ENCODE measurements at regions not wholly inside any gene's neighbourhood (a gene's known extent, or its start where the extent isn't known, plus 50 kb on each side); places are given as distances from the start of the nearest gene placed in this dataset.

DNA sequence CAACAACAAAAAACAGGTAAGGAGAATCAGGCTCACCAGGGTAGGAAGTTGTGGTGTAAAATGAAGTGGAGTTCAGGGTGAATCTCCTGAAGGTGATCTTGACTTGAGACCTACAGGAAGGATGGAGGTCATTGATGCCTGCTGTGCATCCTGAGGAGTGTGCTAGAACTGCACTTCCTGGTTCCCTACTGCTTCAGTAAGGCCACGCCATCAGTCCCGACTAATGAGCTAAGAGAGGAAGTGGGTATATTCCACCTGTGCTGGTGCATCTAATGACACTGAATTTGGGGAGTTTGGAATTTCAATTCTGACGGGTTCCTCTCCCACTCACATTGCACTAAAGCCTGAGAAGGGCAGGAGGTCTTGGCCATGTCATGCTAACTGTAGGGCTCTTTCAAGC, 349.3 kb upstream of the SLC14A2 start:
- DNase-seq (ENCODE audit: low read depth in 2 of 2), result no peak

DNA sequence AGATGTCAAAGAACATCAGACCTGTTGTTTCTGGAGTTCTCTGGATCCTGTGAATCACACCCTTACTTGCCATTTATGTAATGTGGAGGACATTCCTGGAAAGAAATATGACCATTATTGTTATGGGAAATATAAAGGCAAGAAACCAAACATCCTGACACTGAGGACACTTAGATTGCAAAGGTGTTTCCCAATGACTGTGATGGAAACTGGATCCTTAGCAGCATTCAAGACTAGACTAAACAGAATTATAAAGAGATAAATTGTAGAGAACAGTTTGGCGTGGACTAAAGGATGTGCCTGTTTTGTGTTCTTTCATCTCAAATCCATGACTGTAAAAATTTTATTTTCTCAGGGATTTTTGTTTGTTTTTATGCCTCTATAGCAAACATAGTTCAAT, 347.7 kb upstream of the SLC14A2 start:
- DNase-seq (ENCODE audit: low read depth in 2 of 2), result no peak

DNA sequence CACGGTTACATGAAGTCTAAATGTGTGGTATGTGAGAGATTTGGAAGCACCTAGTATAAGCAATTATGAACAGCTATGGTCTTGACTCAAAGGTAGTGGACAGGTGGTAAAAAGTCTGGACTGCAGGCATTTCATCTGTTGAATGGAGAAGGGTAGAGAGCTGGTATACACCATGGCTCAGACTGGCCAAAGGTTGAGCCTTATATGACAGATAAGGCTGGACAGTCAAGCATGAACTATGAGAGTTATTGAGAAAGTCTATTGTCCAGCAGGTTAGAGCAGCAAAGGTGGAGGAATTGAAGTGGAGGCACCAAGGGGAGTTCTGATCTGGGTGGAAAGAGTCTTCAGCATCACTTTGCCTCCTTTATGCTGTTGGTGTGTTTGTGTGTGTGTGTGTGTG, 346.7 kb upstream of the SLC14A2 start:
- no peak for DNase-seq (ENCODE audit: low read depth in 2 of 2)

DNA sequence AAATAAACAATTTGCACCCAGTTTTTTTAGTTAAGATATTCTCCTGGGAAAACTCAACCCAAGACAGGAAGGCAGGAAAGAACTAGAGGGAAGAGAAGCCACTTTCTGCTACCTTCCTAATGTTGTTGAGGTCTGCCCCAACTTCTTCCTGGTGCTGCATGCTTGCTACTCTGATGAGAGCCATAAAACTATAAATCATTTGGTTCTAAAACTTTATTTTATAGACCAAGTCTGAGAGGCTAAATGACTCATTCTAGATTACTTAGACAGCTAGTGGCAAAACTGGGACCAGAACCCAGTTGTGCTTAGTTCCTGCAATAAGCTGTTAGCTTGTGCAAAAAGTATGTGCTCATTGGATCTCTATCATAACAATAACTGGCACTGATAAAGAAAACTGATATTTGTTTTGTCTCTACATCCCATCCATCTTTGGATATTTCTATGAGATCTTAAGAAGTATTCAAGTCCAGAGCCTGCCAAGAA, 344.9 kb upstream of the SLC14A2 start:
- no peak for DNase-seq (ENCODE audit: low read depth in 2 of 2)

DNA sequence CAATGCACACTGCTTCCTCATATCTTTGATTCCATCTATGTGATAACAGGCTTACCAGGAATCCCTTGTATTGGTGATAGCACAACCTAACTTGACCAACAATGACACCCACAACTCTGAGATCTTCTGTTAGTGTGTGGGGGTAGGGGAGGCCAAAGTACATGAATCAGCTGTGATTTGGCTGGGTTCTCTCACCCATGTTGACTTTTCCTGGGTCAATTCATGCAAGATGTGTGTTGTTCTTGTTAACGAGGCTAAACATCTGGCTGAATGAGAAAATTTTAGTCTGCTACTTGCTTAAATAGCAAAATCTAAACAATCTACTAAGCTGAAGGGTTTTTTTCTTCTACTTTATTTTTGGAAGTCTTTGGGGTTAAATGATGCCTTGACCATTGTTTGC, 341.2 kb upstream of the SLC14A2 start:
- no peak for DNase-seq (ENCODE audit: low read depth in 2 of 2)

DNA sequence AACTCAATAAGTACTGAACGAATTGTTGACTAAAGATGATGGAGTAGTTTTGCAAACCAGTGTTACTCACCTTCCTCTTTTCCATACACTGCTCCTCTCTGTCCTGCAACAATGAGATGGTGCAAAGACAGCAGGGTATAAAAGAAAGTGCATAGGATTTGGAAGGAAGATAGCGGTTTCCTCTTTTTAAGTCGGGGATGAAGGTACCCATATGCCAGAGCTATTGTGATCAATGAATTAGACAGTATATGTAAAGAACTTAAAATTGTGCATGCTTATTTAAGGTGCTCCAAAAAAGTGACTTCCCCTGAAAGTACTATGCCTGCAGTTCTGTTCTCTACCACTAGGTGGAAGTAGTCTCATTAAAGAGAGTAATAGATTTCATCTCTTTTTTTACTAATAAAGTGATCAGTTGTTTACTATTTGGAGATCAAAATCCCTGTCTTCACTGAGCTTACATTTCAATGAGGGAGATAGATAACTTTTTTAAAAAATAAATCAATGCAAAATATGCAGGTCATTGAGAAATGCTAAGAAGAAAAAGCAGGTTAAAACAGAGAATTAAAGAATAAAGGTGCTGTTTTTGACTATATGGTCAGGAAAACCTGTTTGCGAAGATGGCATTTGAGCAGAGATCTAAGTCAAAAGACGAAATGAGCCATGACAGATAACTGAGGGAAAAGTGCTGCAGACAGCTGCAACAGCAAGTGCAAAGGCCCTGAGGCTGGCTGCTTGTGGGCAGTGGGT, 339.7 kb upstream of the SLC14A2 start:
- DNase-seq (ENCODE audit: low read depth in 2 of 2), result no peak

DNA sequence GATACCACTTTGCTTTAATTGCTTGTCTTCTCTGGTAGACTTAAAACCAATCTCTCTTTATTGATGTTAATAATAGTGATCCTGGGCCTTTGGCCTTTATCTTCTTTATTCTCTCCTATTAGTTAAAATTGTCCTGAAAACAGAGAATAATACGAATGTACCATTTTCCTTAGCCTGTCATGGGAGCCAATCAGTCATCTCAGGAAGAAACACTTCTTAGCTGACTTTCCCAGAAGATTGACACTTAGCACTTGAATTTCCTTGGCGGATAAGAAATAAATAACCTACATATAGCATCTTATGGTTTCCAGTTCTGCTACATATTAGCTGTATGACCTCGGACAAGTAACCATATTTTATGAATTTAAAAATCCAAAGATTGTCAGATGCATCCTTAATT, 338.4 kb upstream of the SLC14A2 start:
- DNase-seq (ENCODE audit: low read depth in 2 of 2), result no peak

DNA sequence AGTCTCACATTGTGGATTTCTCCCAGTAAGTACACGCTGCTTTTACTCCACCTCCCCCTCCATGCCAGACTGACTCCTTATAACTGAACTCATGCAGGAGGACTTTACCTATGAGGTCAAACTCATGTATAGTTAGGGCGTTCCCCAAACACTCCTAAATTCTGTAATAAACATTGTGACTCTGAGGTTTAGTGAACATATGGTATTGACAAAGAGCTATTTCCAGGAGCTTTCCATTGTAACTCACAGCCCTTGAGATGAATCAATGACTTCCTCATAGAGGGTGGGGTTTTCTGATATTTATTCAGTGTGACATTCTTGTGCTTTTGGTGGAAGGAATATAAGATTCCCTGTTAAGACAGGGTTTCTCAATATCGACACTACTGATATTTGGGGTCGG, 337.4 kb upstream of the SLC14A2 start:
- no peak for DNase-seq (ENCODE audit: low read depth in 2 of 2)

DNA sequence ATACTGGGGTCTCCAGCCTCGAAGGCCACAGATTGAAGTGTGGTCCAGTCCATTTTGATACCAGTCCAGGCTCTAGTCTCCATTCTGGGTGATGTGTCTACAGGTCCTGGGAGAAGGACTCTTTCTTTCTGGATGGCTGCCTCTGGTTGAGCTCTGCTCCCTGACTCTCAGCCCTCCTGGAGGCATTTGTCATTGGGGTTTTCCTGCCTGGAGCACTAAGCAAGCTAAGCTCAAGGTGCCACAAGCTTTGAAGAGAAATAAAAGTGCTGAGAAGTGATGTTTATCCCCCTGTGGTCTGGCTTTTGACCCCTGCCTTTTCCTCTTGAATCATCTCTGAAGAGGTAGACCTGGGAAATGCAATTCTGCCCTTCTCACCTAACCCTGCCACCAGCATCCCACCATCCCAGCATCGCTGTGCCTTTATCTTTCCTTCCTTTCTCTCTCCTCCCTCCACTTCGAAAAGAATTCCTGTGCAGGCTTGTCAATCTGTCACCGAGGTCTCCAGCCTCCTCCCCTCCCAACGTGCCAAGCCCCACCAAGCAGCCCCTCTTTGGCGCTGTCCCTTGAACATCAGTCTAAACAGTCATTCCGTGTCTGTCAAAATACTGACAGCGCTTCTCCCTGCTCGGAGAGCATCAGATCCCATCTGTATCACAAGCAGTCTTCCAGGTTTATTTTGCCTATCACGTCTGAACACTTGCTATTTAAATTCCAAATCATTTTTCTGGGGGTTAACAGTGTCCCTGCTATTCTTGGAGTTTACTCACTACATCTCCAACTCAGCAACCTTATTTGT, 334.6 kb upstream of the SLC14A2 start:
- DNase-seq (ENCODE audit: low read depth in 2 of 2), result no peak

DNA sequence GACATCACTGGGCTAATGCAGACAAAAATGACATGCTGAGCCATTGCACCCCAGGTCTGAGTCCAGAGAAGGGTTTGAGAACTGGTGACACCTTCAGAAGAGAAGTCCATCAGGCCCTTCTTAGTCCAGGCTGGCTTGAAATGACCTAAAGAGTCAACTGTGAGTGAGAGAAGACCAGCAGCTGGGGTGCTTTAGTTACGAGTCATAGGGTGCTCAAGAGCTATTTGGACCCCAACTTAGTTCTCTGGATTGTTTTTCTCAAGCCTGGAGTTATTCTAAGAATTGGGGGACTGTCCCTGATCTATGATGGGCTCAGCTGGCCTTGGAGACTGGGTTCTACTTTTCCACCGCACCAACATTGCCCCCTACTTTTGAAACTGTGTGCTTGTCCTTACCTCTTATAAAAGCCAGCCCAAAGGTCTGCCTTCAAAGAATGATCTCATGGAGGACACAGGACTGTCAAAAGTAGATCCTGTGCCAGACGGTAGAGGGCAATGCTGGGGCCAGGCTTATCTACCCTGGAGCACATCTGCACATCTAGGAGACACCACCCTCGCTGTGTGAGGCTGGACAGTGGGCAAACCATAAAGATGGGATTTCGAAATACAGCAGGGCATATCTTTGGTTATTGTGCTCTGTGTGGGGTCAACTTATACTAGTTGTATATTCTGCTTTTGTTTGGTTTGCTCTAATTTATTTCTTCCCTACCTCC, 333.0 kb upstream of the SLC14A2 start:
- no peak for DNase-seq (ENCODE audit: low read depth in 2 of 2)

DNA sequence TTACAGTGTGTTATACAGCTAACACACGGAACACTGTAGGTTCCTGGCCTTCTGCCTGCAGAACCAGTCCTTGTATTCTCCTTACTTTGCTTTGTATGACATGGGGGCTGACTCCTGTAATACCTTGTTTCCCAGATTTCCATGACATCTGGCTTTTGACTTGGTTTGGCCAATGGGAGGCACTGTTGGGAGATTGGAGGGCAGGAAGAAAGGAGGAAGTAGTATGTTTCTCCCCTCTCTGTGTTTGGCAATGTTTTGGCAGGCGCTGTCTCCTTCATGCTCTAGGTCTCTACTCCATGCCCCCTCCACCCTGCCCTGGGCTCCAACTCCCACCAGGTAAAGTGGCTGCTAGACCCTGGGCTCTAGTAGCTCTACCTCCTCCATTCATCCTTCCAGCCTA, 331.1 kb upstream of the SLC14A2 start:
- DNase-seq (ENCODE audit: low read depth in 2 of 2), result no peak

DNA sequence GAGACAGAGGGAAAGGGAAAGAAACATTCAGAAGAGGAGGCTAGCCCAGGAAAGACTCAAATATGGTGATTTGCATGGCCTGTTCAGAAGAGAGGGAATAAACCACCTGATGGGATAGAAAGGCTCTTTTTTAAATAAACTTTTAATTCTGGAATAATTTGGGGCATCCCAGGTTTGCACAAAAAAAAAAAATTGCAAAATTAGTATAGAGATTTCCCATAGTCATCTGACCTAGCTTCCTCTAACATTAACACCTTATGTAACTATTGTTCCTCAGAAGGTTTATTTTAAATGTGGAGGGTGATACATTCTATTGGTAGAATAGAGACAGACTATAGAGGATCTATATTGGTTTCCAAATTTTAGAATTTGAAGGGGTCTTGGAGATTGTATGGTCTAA, 330.4 kb upstream of the SLC14A2 start:
- DNase-seq (ENCODE audit: low read depth in 2 of 2), result no peak

DNA sequence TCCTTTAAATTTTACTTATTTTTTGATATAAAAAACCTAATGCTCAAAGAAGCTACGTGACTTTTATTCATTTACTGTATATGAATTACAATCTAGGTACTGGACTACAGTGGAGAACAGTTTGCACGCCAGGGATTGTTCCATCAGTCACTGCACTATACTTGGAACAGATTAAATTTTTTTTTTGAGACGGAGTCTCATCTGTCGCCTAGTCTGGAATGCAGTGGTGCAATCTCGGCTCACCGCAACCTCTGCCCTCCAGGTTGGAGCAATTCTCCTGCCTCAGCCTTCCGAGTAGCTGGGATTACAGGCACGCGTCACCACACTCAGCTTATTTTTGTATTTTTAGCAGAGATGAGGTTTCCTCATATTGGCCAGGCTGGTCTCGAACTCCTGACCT, 330.0 kb upstream of the SLC14A2 start:
- DNase-seq (ENCODE audit: low read depth in 2 of 2), result no peak

DNA sequence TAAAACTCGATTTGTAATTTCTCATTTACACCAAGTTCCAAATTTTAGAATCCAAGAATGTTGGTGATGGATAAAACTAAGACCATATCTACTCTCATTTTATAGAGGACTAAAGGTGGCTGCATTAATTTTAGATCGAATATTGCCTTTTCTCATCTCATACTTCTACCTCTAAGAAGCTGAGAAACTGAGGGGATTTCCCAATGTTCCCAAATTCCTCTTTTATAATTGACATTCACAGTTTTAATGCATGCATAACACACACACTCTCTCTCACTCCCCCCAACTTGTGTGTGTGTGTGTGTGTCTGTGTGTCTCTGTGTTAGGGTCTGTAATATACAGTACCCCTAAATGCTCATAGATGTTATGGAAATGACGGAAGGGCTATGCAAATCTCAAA, 328.8 kb upstream of the SLC14A2 start:
- no peak for DNase-seq (ENCODE audit: low read depth in 2 of 2)

DNA sequence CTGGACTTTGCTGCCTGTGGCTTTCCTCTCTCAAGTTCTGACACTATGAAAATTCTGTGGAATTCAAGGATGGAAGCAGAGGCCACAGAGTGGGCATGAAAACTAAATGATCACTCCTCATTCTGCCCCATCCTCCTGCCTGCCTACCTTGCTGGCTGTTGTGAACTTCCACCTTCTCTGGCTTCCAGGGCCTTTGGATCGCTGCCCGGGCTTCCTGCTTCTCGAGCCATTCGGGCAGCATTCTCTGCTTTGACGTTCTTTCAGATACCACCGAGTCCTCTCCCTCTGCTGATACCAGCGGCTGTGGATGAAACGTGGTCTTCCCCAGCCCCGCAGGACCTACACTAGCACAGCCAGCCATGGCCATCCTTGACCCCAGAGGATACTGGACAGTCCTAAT, 327.7 kb upstream of the SLC14A2 start:
- DNase-seq (ENCODE audit: low read depth in 2 of 2), result no peak

DNA sequence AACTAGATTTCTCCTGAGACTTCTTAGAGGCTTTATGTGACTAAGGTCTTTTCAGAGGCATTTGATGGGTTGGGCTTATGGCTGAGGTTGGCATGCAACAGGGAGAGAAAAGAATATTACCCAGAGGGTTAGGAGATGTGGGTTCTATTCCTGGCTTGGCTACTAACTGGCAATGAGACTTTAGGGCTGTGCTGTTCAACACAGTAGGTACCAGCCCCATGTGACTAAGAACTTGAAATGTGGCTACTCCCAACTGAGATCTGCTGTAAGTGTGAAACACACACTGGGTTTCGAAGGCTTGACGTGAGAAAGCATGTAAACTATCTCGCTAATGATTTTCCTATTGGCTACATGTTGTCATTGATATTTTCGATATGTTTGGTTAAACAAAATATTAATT, 324.9 kb upstream of the SLC14A2 start:
- DNase-seq (ENCODE audit: low read depth in 2 of 2), result no peak

DNA sequence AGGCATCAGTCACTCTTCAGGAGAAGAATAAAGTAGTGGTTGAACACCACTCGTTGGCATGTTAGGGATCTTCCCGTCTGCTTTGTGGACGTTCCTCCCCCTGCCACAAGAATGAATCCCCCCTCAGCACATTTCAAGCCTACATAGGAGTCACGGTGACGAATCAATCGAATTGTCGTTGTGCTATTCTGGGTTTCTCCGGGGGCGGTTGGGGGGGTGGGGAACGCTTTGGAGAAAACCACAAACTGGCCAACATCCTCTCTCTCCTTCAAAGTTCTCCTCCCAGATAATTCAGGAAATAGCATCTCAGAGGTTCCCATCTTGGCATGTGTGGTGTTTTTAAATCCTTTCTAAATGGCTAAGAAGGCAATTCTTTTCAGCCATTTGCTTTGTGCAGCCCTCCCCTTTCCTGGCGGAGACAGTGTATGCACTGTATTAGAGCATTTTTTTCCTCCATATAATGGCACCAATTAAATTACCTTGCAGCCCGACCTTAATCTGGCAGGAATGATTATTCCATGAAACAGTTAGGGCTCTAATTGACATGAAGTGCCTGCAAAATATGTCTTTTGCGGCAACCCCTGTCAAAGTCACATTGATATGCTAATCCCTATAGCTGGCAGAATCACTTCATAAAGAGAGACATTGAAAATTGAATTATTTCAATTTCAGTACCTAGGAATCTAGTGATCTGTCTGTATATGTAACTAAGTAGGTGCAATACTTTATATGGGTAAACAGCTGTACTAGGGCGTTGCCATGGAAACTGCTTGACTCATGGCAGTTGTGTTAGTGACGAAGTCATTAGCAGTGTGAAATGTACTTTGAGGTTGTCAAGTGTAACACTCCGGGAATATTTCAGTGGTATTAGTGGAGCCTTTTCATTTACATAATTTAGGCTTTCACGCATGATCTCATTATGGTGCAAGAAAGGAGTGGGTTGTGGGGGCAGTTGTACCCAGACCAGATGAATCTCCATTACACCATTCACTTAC, 323.4 kb upstream of the SLC14A2 start:
- no peak for DNase-seq (ENCODE audit: low read depth in 2 of 2)

DNA sequence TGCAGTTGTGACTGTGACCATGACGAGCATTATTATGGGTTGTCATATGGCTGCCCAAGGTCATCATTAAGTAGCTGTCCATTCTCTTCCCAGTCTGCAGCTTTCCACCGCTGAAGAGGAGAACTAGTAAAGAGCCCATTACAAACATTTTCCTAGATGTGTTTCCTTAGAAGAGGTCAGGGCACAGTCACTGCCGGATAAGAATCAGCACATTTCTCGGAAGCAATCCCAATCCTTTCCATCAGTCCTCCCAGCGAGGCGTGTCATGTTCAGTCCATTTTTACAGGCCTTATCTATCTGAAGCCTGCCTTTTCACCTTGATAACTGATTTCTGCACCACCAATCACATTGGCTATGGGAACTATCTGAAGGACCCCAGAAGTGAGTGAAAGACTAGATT, 319.9 kb upstream of the SLC14A2 start:
- DNase-seq (ENCODE audit: low read depth in 2 of 2), result no peak

DNA sequence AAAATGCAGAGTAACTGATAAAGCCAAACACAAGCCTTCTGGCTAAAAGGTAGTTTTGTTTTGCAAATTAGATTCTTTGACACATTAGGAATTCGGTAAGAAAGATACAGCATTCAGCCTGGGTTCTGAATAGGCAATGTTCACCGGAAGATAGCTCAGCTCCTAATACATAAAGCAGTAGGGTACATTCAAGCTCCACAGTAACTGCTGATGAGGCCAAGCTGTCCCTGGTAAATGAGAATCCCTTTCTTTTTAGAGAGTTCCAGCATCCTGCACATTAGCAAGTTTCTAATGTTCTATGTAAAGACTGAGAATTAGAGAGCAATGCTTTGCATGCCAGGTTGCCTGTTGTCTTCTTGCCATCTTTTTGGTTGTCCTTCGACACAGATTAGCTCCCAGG, 316.3 kb upstream of the SLC14A2 start:
- DNase-seq (ENCODE audit: low read depth in 2 of 2), result no peak

DNA sequence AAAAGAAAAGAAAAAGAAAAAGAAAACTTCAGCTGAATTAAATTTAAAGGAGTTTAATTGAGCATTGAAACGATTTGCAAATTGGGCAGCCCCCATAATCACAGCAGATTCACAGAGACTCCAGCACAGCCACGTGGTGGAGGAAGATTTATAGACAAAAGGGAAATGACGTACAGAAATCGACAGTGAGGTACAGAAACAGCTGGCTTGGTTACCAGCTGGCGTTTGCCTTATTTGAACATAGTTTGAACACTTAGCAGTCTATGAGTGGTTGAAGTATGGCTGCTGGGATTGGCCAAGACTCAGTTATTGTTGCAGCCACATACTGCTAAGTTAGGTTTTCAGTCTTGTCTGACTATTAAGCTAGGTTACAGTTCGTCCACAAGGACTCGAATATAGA, 312.2 kb upstream of the SLC14A2 start:
- no peak for DNase-seq (ENCODE audit: low read depth in 2 of 2)

DNA sequence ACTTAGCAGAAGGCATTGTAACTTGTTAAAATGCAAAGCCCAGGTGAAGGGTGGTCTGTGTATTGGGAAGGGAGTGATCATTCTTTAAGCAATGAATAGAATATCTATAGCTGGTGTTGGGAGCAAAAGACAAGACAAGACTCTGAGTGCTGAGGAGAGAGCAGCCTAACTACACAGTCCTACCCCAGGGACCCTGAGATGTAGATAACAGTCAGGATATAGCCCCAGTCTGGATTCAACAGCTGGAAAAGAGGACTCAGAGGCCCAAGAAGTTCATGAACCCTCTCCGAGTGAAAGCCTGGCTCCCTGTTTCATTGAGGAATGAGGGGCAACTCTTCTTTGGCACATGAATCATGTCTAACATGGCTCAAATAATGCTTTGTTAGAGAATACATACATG, 310.7 kb upstream of the SLC14A2 start:
- no peak for DNase-seq (ENCODE audit: low read depth in 2 of 2)

All from stimulated activated CD8-positive, alpha-beta memory T cell treated with anti-CD3 and anti-CD28 coated beads, Interleukin-2, amount 100 ng/mL, for 48 hours (primary cell).